ENCODE measurements at regions not wholly inside any gene's neighbourhood (a gene's known extent, or its start where the extent isn't known, plus 50 kb on each side); places are given as distances from the start of the nearest gene placed in this dataset.
"Not testable (repeated sequence)": the region's sequence is repeated elsewhere in the genome, so short reads cannot be mapped to it uniquely, and the experiment has no call there.

GRCh38 chr6:158920311-158920905 is 79.6 kb downstream of the RSPH3 start:
- no peak for DNase-seq (ENCODE audit: low read depth)

GRCh38 chr6:158919865-158920264 is 80.1 kb downstream of the RSPH3 start:
- no peak for DNase-seq (ENCODE audit: low read depth)

DNA sequence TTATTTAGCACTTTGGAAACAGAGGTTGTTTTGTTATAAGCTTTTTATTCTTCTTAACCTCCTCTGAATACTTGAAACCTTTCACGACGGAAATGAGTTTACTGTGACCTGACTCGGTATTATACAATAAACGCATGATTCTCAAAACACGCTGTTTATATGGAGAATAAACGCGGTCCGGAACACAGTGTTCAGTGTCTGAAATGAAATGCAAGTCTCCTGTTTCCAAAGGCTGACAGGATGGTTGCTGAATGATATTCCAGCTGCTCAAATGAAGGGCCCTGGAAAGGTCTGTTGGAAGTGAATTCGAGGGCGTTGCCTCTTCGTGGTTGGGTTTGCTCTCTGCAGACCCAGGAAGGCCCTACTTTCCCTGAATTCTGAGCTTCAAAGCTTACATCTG is 83.4 kb downstream of the RSPH3 start:
- DNase-seq (ENCODE audit: low read depth) = no peak

DNA sequence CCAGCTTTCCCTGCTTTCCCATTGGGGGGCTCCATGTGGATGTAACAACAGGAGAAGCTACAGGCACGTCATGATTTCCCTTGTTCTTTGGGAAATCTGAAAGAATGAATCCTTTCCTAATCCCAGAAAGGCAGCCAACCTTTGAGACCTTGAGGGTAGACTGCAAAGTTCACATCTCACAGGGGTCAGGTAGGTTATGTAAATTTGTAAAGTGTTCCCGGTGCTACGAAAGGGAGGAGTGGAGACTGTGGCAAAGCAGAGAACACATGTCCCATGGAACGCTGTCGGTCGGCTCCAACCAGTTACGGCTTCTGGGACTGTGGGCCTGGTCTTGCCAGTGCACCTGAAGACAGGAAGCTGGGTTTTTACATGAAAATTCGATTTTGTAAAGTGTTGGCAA is 85.1 kb downstream of the RSPH3 start:
- no peak for DNase-seq (ENCODE audit: low read depth)

GRCh38 chr6:158913580-158913979 is 86.4 kb downstream of the RSPH3 start:
- DNase-seq (ENCODE audit: low read depth) = no peak

DNA sequence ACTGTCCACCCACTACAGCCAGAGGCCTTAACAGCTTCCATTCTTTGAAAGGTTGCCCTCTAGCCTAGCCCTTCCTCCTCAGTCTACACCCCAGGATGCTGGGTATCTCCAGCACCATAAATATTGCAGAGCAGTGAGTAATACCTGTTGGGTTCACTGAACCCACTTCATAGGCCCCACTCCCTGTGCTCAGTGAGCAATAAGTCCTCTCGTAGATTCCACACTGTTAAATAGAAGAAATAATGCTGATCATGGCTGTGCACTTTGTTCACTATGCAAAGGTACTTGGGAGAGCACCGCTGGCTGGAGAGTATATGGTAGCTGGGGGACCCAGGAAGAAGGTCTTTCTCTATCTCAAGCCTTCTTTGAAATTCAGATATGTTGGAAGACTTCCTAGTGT is 87.3 kb downstream of the RSPH3 start:
- DNase-seq (ENCODE audit: low read depth) = no peak

GRCh38 chr6:158911746-158912480 is 88.1 kb downstream of the RSPH3 start:
- DNase-seq (ENCODE audit: low read depth) = no peak

GRCh38 chr6:158910484-158911440 is 89.2 kb downstream of the RSPH3 start:
- DNase-seq (ENCODE audit: low read depth) = no peak

GRCh38 chr6:158909938-158910337 is 90.1 kb downstream of the RSPH3 start:
- DNase-seq (ENCODE audit: low read depth) = no peak

DNA sequence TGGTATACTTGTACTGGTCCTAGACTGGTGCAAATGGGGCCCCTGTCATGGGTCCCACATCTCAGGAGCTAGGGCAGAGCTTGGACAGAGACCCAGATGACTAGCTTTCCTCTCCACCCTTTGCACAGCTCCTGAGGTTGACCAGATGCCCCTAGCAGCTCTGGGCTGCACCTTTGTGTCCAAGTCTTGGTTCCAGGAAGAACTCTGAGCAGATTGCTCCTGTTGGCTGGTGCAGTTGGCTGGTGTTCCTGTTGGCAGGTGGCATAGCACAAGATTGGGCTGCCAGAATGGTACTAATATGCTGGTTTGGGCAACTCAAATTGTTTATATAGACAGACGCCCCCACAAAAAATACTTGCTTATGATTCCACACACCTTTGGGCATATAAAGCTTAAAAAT is 89.4 kb upstream of the EZR start:
- DNase-seq (ENCODE audit: low read depth) = no peak

- no peak for DNase-seq (ENCODE audit: low read depth)
Observed at GRCh38 chr6:158907931-158908330, 88.8 kb upstream of the EZR start.

DNA sequence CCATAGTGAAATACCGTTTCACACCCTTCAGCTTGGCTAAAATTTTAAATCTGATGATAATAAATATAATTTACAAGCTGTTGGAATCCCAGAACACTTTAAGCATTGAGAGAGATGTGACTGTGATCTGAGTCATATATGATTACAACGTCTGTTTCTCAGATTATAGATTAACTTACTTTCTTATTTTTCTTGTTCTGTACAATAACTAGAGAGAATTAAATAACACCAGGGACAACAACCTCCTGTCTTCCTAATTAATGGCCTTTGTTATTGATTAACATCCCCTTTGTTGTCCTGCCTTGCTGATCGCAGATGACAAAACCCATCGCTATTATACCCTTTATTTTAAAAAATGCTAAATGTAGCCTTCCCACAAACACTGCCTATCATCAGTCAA is 87.8 kb upstream of the EZR start:
- no peak for DNase-seq (ENCODE audit: low read depth)

DNA sequence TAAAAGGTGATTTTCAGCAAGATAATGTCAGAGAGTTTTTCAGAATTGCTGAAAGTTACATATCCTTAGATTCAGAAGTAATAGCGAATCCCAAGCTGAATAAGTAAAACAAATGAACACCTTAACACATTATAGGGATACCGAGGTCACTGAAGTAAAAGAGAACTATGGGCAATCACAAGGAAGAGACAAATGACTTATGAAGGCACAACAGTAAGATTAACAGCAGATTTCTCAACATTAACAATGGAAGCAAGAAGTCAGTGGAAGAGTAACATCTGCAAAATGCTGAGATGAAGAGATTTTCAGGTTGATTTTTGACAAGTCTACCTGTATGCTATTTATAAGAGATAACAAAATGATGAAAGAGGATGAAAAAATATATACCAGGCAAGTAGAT is 86.1 kb upstream of the EZR start:
- DNase-seq (ENCODE audit: low read depth) = no peak

- DNase-seq (ENCODE audit: low read depth) = no peak
Observed at GRCh38 chr6:158903801-158904200, 84.6 kb upstream of the EZR start.

DNA sequence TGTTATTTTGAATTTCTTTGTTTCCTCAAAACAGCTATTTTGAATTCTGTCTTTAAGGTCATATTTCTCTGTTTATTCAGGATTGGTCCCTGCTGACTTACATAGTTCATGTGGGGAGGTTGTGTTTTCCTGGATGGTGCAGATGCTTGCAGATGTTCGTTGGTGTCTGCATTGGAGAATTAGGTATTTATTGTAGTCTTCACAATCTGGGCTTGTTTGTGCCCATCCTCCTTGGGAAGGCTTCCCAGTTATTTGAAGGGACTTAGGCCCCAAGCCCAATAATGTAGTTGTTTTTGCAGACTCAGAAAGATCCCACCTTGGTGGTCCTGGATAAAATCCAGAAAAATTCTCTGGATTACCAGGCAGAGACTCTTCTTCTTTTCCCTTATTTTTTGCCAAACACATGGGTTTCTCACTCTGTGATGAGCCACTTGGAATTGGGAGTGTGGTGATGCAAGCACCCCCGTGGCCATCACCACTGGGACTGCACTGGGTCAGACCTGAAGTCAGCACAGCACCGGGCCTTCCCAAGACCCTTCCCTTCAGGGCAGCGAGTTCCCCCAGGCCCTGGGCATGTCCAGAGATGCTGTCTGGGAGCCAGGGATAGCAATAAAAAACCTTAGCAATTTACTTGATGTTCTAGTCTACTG is 81.6 kb upstream of the EZR start:
- no peak for DNase-seq (ENCODE audit: low read depth)

GRCh38 chr6:158897236-158897635 is 78.1 kb upstream of the EZR start:
- DNase-seq (ENCODE audit: low read depth) = no peak

DNA sequence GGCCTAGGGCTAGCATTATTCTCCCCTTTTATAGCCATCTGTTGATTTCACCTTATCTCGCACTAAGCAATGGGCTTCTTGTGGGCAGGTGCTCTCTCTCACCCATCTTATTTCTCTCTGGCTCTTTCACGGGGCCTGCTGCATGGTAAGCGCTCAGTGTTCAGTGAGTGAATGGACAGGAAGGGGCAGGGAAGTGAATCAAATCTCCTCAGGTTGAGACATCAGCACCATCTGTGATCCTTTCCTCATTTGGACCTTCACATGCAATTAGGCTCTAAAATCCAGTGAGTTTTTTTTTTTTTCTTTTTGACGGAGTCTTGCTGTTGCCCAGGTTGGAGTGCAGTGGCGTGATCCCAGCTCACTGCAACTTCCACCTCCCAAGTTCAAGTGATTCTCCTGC is 76.5 kb upstream of the EZR start:
- no peak for DNase-seq (ENCODE audit: low read depth)

DNA sequence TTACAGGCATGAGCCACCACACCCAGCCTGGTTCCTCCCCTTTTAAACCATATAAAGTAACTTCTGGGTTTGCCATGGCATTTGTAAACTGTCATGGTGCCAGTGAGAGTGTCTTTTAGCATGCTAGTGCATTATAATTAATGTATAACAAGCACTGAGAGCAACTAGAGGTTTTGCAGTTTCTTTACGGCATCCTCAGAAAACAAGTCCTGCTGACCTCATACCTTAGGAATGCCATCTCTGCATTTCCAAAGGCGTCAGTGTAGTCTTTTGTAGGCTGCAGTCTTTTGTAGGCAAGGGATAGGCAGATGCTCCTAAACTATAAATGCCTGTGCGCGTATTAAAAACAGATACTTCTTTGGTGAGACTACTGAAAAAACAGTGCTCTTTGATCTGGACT is 75.0 kb upstream of the EZR start:
- peak; percentile 76 for DNase-seq (ENCODE audit: low read depth)

GRCh38 chr6:158892266-158892665 is 73.1 kb upstream of the EZR start:
- DNase-seq (ENCODE audit: low read depth) = no peak

DNA sequence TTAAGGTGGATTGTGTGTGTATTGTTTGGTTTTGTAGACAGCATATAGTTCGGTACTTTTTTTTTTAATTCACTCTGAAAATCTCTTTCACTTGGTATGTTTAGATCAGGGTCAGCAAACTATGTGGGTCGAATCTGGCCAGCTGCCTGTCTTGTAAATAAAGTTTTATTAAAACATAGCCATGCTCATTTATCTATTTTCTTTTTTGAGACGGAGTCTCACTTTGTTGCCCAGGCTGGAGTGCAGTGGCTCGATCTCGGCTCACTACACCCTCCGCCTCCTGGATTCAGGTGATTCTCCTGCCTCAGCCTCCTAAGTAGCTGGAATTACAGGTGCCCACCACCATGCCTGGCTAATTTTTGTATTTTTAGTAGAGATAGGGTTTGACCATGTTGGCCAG is 72.4 kb upstream of the EZR start:
- DNase-seq (ENCODE audit: low read depth) = not testable (repeated sequence)

DNA sequence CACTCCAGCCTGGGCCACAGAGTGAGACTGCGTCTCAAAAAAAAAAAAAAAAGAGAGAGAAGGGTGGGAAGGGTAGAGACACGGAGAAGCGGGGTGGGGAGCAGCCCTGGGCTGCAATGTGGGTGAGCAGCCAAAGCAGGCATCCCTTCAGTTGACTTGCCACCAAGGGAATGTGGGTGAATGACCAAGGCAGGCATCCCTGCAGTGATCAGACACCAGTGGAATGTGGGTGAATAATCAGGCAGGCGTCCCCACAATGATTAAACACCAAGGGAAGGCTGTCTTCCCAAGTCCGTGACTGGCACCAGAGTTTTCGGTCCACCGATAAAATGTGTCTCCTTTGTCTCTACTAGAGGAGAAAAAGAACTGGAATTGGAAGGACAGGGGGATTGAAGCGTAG is 69.0 kb upstream of the EZR start:
- DNase-seq (ENCODE audit: low read depth) = not testable (repeated sequence)

- not testable (repeated sequence) for DNase-seq (ENCODE audit: low read depth)
Observed at GRCh38 chr6:158886346-158886977, 67.3 kb upstream of the EZR start.

Data from non-pigmented ciliary epithelial cell (primary cell).